ENCODE measurements at regions not wholly inside any gene's neighbourhood (a gene's known extent, or its start where the extent isn't known, plus 50 kb on each side); places are given as distances from the start of the nearest gene placed in this dataset.

- no peak for TF ChIP-seq POLR2A (IDR thresholded peaks at IDR 0.05)
- TF ChIP-seq, protein P1, sequence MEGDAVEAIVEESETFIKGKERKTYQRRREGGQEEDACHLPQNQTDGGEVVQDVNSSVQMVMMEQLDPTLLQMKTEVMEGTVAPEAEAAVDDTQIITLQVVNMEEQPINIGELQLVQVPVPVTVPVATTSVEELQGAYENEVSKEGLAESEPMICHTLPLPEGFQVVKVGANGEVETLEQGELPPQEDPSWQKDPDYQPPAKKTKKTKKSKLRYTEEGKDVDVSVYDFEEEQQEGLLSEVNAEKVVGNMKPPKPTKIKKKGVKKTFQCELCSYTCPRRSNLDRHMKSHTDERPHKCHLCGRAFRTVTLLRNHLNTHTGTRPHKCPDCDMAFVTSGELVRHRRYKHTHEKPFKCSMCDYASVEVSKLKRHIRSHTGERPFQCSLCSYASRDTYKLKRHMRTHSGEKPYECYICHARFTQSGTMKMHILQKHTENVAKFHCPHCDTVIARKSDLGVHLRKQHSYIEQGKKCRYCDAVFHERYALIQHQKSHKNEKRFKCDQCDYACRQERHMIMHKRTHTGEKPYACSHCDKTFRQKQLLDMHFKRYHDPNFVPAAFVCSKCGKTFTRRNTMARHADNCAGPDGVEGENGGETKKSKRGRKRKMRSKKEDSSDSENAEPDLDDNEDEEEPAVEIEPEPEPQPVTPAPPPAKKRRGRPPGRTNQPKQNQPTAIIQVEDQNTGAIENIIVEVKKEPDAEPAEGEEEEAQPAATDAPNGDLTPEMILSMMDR (IDR thresholded peaks at IDR 0.05) = no peak
These were observed 184.3 kb downstream of the QDPR start for GRCh38 chr4:17327591-17327990.
